ENCODE measurements at regions not wholly inside any gene's neighbourhood (a gene's known extent, or its start where the extent isn't known, plus 50 kb on each side); places are given as distances from the start of the nearest gene placed in this dataset.

DNA sequence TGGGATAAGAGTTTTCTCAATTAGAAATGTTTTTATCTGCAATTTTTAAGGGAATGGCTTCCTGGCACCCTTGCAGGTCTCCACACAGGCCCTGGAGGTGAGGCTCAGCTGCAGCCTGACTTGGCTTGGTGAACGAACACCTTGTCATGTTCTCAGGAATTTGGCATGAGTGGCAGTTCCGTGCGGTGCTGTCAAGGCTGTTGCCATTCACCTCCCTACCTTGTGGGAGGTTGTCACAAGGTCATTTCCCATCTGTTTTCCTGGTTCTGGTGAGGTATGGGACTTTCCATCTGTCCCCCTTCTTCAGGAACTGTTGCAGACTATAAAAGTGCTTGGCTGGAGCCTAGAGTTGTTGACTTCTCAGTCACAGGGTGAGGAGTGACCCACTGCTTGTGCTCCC, 82.9 kb downstream of the ELOVL4 start:
- DNase-seq (ENCODE audit: low spot score) = no peak

DNA sequence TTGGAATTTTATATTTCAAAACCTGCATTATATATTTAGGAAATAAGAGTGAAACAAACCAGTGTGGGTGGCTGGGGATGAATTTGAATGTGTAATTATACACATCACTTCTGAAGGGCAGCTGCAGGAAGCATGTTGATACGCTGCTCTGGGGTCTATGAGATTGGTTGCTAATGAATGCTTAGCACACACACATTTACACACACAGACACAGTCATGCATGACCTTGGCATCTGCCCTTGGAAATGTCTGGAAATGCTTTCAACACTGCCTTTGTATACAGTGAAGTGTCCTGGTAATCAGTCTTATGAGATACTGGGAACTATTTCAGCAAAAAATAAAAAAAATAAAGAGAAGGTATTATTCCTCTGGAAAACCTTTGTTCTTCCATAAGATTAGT, 83.4 kb downstream of the ELOVL4 start:
- DNase-seq (ENCODE audit: low spot score) = no peak

DNA sequence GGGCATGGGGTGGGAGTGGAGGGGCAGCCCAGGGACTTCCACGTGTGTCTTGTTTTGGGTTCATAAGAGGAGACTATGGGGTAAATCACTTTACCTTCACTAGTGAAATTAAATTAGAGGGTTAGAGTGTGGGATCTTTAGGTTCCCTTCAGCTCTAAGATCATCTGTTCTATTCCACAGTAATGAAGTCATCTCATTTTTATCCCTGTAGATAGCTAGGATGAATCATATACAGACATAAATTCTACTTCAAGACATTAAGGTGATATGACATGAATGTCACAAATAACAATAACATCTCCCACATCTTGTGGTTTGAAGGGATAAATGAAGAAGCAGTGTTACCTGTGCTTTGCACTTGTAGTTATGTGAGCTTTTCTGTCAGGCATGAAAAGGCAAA, 83.8 kb downstream of the ELOVL4 start:
- DNase-seq (ENCODE audit: low spot score) = no peak

DNA sequence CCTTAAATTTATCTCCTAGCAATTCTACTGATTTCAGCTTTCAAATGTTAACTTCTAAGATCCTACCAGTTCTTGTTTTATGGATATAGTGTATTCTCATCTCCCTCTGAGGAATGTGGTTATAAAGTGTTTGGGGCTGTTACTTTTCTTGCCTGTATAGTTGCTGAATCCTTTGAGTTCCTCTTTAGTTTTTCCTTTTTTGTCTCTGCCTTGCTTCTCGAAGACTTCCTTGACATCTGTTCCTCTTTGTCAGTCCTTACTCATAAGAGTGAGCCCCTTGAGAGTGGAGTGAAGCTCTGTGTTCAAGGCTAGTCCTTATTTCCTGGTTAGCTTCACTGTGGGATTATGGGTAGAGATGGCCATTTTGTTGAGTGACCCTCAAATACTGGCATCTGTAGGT, 84.6 kb downstream of the ELOVL4 start:
- no peak for DNase-seq (ENCODE audit: low spot score)

DNA sequence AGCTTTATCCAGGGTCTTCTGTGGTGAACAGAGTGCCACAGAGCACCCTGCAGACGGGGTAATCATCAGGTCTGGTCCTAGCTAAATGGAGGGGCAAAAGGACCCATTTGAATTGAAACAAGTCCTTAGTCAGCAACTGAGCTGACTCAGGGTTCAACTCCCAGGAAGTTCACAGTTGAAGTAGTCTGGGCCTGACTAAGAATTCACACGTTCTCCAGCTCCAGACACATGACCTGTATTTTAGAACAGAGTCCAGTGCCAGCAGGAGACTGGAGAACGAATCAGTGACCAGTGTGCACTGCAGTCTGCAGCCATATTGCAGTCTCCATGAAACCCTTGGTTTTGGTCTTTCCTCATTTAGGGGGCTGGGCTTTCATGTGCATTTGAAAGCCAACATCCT, 85.2 kb downstream of the ELOVL4 start:
- DNase-seq (ENCODE audit: low spot score) = no peak

DNA sequence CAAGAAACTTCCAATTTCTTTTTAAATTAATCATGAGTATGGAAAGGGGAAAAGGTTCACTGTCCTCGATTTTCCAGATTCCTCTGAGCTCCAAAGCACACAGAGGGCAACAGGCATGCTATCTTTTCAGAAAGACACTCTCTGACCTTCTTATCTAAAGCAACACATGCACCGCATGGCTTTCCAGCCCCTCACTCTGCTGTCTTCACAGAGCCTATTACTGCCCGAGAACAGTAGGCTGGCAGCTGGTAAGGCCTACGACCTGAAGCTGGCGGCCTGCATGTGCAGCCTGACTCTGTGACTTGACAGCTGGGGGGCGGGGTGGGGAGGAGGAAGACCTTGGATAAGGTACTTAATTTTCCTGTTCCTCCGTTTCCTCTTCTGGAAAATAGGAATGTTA, 86.3 kb downstream of the ELOVL4 start:
- DNase-seq (ENCODE audit: low spot score) = no peak

DNA sequence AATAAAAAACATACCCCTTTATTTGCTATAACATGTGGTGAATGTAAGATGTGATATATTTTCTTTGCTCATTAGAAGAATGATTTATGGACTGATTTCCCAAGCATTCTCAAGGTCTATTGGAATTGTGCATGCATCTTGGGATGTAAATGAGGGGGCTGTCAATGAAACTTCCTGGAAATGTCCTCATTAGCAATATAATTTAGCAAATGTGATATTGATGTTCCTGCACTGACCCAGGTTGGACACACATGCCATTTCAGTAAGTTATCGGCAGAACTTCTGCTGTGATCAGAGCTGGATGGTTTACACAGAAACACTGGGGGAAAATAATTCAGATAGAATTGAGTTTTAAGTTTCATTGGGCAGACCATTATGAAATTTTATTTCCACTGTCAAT, 99.9 kb downstream of the ELOVL4 start:
- no peak for DNase-seq (ENCODE audit: low spot score)

DNA sequence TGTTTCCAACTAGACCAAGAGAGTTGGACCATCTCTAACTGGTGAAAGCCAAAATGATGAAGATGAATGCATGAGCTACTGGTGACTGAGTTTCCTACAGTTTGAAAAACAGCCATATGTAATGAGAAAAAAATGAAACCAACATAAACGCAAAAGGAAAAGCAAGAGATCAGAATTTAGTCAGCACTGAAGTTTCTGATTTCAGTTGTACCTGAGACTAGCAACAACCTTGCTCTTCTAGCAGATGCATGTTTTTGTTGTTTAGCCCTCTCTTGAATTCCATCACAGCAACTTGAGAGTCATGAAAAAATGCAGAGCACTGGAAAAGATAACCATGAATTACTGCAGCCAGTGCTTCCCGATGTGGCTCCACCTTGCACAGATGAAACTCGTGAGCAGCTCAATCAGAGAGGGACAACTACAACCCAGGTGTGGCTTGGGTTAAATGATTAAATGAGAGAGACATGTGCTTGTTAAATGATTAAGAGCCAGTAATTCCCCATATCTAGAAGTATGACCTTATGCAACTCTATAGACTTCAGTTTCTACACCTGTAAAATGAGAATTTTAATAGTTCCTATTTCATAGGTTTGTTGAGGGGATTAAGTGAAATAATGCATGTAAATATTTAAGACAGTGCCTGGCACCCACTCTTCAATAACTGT, 104.8 kb downstream of the ELOVL4 start:
- DNase-seq (ENCODE audit: low spot score) = no peak

DNA sequence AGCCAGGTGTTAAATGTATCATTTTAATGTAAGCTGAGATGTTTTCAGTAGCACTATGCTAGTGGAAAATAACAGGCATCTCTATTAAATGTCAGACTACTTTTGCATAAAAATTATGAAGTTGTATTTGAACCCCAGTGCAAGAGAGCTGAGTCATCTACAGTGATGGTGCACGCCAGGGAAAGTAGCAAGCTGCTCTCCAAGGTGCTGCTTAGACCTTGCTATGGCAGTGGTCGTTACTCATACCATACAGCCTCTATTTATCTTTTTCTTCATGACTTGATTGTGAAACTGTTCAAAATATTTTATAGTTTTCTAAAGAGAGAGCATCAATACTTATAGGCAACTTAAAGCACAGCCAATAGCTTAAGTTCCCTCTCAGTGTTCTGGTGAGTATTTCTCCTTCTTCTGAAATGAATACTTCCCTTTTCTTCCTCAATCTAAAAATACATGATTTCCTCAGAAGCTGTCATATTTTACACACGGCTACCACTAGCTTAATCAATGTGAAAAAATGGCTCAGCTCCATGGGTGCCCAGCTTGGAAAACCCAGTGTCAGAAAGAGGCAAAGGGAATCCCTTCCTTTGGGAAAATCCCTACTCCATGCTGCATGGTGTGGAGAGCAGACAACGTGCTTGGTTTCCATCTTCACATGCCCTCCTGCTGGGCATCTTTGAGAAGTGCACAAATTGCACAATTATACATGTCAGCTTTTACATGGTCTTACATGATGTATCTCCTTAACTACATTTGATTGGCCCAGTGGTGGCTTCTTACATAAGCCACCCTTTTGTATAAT, 105.6 kb downstream of the ELOVL4 start:
- DNase-seq (ENCODE audit: low spot score) = no peak

DNA sequence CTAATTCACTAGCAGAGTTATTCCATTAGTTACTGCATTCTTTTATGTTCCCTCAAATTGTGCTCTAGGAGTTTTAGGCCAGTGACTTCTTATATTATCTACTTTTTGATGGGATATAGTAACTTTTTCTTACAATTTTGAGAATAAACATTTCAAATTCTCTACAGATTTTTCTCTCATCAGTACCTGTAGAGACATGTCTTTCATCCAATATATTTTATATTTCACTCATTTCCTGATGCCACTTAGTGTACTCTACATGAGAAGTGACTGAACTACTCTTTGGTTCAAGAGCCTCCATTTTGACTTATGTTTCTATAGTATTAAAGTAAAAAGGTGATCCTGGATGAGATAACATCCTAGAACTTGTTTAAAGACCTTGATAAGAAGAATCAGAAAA, 108.5 kb downstream of the ELOVL4 start:
- DNase-seq (ENCODE audit: low spot score) = no peak

DNA sequence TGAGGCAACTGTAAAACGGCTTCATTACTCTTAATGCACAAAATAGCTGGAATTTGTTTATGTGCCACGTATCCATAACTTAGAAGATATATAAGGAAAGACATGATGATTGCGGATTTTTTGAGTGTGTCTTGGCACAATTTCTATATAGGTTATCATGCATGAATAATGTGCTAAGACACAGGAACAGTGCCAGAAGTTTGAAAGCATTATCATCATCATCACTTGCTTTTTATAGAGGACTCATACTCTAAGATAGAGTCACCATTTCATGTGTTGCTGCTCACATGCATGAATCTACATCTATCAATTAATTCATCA, 113.4 kb downstream of the ELOVL4 start:
- no peak for DNase-seq (ENCODE audit: low spot score)

DNA sequence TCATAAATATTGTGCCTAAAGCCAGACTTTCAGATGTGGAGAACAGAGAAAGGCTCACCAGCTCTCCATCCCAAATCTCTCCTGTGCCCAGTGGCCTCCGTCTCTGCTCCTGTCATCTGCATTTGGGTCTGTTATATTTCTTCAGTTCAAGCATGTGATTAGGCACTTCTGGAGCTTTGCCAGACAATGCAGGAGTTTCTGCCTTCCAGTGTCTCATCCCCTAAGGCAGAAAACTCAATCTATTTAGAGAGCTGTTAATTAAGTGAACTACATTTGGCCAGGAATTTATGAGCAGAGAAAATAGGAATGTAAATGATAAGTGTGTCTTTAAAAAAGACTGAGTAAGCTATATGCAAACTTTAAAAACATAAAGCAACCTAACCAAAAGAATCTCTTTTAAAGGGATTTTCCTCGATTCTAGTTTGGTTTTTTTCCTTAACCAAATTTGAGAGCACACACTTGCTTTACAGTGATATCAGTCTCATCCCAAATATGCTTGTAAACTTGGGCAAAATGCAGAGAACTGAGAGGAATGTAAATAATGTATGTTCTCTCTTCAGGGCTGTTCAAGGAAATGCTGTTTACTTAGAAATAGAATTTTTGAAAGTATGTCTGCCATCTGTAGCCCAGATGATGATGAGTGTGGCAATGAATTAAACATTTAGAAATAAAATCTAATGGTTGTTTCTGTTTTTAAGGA, 113.9 kb downstream of the ELOVL4 start:
- no peak for DNase-seq (ENCODE audit: low spot score)

DNA sequence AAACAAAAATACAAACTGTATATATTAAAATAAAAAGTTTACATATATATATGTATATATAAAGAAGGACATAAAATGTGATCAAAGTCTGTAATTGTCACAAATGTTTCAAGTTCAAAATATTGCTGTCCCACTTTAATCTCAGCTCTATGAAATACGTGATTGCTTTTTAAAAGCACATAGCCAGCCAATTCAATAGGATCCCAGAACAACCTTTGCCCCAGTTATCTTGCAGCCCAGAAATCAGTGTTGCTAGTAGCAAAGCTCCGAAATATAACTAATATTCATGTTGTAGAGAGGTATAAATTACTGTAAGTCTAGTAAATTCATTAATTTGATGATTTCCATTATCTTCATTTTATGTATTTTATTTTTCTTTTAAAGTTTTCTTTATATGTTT, 114.6 kb downstream of the ELOVL4 start:
- DNase-seq (ENCODE audit: low spot score) = no peak

DNA sequence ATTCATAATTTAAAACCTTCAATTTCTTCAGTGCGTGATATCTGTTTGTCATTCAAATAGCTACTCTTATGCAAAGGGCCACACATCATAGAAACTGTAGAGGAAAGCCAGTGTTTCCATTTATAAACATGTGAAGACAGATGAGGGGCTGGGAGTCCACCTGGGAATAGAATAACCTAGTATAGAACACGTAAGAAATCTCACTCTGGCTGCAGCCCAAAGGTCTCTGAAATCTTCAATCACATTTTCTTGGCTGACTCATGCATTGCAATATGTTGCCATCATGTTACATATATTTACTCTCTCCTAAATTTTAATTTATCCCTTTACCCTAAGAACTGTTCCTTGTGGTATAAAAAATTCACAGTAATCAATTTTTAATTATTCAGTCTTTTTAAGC, 123.2 kb downstream of the ELOVL4 start:
- DNase-seq (ENCODE audit: low spot score) = no peak

DNA sequence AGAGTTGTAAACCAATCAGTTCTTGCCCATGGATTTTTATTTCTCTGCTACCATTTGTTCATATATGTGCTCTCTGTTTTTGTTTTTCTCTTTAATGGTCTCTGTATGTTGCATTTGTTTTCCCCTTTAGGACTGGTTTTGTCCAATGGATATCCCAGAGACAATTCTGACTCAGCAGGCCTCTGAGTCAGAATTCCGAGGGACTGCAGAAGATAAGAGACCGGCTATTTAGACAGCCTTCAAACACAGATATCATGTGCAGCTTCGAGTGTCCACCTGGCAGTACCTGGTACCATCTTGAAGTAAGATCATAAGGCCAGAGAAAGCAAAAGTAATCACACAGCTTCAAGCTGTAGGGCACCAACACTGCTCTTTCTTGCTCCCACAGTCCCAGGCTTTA, 125.5 kb downstream of the ELOVL4 start:
- DNase-seq (ENCODE audit: low spot score) = peak; percentile 7

DNA sequence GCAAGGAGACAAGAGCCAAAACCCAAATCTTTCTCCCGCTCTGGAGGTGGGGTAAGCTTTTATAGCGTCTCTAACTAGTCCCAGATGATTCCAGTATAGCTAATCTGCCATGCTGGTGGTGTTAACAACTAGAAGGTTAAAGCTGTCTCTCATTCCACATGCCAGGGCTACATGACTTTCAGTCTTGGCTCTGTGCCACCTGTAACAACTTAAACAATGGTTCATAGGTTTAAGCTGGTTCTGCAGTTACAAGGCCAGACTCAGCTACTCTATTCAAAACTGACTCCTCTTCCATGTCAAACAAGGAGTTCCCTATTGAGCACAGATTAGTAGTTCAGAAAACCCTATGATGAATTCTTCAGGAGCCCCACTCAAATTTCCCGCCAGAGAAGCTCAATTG, 128.9 kb downstream of the ELOVL4 start:
- peak; percentile 7 for DNase-seq (ENCODE audit: low spot score)

DNA sequence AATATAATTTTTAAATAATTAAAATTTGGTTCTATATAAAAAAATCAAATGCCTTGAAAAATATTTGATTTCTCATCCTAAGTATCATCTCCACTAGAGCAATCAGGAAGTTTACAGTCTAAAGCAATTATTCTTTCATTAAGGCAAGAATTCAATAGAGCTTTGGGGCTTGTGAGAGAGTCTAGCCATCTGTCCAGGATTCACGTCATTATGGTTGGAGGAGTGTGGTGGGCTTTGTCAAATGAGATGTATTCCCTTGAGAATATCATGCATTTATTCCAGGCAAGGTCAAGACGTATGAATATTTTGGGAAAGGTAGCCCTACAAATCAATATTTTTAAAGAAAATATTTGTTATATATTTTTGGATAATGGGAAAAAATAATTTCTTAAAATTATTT, 132.4 kb downstream of the ELOVL4 start:
- no peak for DNase-seq (ENCODE audit: low spot score)

DNA sequence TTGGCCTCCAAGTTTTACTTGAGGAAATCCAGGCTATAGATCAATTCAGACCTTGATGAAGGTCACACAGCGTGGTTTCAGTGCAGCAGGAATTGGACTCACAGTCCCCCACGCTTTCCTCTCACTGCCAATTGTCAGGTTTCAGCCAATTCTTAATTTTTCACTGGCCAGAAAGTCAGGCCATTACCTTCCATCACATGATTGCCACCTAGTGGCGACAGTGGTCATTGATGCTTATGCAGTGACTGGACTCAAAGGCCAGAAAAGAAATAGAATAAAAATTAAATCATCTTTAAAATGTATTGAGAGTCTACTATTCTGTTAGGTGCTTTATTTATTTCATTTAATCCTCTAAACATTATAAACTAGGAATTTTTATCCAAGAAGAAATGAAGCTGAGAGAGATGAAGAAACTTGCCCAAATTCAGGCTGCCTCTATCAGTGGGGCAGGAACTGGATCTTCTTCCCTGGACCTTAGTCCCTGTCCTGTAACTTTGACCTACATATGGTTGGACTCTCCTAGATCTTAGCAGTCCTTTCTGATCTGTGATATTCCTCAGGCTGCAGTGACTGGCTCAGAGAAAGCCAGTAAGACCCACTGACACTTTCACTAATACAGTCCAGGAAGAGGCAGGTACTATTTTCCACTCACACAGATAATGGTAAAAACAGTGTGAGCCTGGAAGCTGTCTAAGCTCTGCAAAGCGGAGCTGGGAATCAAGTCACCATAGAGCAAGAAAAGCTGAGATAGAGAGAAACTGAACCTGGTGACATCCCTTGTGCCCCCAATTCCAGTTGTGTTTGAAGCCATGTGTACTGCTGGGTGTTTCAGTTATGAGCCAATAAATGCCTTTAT, 133.3 kb downstream of the ELOVL4 start:
- peak; percentile 67 for DNase-seq (ENCODE audit: low spot score)

DNA sequence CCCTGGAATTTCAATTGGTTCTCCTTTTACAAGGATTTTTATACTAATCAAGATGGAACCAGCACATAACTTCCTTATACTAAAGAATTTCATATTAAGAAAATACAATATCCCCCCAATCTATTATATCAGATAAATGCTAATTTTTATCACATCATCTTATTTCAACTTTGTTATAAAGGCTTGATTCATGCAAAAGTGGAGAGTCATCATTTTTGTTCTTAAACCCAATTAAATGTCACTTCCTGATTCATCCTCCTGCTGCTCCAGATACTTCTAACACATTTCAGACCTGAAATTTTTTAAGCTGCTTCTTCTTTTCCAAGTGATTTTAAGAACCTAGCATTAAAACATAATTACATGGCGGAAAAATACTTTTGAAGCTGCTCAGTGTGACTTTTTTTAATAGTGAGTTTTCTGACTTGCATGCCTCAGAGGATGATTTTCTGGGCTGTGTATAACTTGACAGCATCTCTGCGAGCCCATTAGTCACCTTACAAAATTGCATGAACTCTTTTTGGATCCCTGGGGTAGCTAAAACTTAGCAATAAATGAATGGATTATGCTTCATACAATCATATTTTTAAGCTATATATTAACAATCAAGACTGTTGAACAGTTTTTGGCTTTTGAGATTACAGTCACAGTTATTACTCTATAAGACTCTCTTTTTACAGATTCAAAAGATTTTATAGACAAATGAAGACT, 134.1 kb downstream of the ELOVL4 start:
- no peak for DNase-seq (ENCODE audit: low spot score)

DNA sequence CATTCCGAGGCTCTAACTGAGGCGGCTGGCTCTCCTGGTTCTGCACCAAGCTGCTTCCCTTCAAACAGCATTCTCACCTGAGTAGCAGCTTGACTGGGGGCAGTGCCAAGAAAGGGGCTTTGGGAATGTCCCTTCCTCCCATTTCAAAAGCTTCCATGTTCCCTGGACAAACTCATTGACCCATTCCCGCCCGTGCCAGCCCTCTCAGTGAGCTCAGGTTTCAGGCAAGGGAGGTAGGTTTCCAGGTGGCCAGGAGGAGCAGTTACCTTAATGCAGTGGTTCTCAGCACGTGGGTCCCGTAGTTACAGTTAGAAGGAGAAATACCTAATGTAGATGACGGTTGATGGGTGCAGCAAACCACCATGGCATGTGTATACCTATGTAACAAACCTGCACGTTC, 135.2 kb downstream of the ELOVL4 start:
- DNase-seq (ENCODE audit: low spot score) = no peak

DNA sequence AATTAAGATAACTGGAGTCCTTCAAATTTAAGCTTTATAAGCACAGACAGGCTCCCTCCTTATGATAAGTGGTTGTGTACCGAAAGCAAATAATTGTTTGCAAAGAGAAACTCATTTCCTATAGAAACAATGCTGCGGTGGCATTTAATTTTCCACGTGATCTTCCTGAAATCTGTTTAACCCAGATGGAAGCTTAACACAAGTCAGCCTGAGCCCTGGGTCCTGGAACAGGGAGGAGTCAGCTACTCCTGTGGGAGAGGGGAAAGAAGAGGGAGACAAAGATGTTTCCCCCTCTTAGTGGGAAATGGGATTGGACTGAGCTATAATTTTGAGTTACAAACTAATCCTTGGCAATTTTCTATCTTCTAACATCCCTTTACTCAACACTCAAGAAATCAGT, 136.5 kb downstream of the ELOVL4 start:
- no peak for DNase-seq (ENCODE audit: low spot score)

DNA sequence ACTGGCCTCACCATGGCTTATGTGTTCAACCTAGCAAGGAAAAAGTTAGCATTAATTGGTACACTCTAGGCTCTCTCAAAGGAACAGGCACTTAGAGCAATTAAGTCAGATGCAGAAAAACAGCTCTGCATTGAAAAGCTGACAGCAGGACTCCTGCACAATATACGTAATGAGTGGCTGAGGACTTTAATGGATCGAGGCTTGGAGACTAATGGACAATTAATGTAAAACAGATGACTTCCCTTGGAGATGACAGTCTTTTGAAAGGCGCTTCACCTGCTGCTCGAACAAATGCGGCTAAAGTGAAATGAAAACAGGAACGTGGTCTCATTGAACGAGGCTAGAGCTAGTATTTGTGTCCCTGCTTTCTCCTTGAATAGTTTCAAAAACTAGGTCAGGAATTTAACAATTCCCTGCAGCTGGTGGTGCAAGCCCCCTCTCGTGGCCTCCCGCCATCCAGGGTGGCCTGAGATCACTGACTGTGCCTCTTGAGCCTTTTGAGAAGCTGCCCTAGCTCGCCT, 137.1 kb downstream of the ELOVL4 start:
- DNase-seq (ENCODE audit: low spot score) = no peak

All from kidney capillary endothelial cell (primary cell).